SH-SY5Y (cell line): ENCODE measurements at regions not wholly inside any gene's neighbourhood (a gene's known extent, or its start where the extent isn't known, plus 50 kb on each side); places are given as distances from the start of the nearest gene placed in this dataset.

ENCODE experiments used
- GATA2 ChIP-seq: IDR thresholded peaks from 2 replicates; pipeline ENCODE4 v1.6.1; 2011; ENCODE audit warnings: mild to moderate bottlenecking, low read depth, low read length
- GATA3 ChIP-seq: IDR thresholded peaks from 2 replicates; pipeline ENCODE4 v1.6.1; 2011; ENCODE audit warnings: low read depth, mild to moderate bottlenecking, low read length, moderate library complexity

GRCh38 chr10:43928425-43928968, 279.8 kb upstream of the ZNF32 start:
- no peak for TF ChIP-seq GATA3
- no peak for TF ChIP-seq GATA2

DNA sequence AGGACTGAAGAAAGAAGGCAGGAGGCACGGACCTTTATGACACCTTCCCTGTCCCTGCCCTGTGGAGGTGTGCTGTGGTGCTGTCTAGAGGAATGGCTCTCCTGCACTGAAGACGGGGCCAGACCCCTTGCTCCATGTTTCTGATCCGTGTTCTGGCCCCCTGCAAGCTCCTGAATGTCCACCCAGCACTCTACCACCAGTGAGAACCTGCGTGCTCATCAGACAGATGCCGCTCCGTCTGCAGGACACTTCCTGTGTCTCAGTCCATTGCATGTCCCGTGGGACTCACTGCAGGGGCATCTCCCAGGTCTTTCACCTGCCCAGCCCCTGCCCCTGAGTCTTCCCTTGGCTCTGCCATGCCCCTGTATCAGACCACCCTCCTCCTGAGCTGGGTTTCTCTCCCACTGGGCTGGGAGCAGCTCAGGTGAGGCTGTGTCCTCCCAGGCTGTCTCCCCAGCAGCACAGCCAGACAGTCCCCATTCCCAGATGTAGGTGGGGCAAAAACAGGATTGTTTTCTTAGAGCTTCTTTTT, 278.3 kb upstream of the ZNF32 start:
- TF ChIP-seq GATA2 (no peak), GATA3 (no peak)

DNA sequence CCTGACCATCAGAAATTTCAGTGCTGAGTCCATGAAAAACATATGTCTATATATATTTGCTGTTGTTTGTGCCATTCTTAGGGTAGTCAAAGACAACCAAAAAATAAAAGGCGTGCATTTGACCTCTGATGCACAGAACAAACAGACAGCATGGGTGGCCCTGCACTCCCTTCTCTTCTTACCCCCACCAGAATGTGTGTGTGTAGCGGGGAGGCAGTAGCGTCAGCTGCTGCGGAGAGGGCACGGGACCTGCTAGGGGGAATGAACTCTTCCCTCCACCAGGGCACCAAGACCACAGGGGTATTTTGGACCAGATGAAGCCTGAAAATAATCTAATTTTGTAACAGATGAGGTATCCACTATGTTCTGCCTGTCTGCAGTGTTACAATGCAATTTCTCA, 277.7 kb upstream of the ZNF32 start:
- TF ChIP-seq GATA2 = no peak
- TF ChIP-seq GATA3 = no peak

DNA sequence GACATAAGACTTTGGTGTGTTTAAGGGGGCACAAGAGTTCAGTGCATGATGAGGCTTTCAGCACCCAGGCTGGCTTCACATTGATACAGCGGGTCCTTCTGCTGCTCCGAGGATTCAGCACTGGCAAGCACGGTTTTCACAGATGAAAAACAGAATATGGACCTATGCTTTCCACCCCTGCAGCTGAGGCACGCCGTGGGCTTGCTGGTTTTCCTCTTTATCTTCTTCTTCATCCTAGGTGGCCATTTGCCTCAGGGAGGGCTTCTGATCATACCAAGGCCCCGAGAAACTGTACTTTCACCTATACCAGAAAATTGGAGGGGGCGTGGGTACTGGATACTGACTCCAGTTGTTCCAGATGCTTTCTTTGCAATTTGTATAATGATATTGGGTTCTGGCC, 277.1 kb upstream of the ZNF32 start:
- TF ChIP-seq GATA3 (no peak), GATA2 (no peak)

DNA sequence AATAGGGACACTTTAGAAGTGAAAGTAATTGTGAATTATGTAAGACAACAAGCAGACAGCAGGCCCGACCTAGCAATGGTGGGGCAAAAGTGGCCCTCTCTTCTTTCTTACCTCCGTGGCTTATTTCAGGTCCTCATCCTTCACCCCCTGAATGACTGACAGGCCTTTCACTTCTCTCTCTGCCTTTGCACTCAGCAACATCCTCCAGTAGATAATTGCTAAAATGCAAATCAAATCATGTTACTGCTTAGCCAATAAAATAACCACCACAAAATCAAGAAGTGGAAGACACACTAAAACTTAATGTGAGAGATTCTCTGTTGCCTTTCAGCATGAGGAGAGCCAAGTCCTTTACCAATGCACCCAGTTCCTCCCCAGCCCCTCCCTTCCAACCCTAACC, 274.6 kb upstream of the ZNF32 start:
- TF ChIP-seq GATA2 (no peak), GATA3 (no peak)

DNA sequence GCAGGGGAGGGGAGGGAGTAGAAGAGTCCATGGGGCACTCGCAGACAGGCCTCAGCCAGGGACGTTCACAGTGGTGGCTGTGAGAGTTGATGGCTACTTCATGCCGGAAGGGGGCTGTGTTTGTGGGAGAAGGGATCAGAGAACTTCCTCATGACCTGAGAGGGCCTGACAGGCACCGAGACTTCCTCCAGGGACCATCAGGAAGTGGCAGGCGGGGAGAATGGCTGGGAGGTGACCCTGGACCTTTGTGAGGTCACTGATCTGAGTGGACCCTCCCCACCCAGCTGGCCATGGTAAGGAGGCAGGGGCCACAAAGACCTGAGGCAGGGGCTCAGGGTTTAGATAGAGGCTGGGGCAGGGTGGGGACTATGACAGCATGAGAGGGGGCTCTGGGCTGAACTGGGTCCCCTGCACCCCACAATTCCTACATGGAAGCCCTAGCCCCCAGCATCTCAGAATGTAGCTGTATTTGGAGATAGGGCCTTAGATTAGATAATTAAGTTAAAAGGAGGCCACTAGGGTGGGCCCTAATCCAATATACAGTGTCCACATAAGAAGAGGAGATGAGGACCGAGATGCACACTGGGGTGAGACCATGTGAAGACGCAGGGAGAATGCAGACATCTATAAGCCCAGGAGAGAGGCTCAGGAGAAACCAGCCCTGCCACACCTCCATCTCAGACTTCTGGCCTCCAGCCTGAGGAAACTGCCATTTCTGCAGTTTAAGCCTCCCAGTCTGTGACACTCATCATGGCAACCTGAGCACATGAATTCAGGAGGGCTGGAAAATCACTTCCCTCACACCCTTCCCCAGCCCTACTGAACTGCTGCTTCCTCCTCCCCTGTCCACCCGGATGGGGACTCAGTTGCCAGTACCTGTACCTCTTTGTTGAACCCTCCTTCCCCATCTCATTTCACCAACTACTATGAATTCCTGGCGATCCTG, 273.9 kb upstream of the ZNF32 start:
- no peak for TF ChIP-seq GATA3

- TF ChIP-seq GATA2 = no peak
- no peak for TF ChIP-seq GATA3
Measured at GRCh38 chr10:43921881-43922280, 273.2 kb upstream of the ZNF32 start.

DNA sequence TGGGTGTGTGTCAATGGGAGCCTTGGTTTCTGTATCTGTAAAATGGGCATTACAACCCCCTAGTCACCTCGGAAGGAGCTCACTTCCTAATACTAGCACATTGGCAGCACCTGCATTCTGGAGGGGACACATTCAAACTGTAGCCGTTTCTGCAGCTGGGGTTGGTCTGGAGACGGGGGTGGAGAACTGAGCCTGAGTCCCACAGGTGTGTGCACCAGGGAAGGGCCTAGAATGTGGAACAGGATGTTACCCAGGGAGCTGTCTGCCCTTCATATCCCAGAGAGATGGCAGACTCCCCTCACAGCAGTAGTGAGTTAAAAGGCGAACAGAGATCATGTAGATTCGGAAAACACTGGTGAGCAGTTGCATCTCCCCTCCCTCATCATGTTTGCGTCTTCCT, 272.8 kb upstream of the ZNF32 start:
- TF ChIP-seq GATA3 = no peak
- no peak for TF ChIP-seq GATA2

DNA sequence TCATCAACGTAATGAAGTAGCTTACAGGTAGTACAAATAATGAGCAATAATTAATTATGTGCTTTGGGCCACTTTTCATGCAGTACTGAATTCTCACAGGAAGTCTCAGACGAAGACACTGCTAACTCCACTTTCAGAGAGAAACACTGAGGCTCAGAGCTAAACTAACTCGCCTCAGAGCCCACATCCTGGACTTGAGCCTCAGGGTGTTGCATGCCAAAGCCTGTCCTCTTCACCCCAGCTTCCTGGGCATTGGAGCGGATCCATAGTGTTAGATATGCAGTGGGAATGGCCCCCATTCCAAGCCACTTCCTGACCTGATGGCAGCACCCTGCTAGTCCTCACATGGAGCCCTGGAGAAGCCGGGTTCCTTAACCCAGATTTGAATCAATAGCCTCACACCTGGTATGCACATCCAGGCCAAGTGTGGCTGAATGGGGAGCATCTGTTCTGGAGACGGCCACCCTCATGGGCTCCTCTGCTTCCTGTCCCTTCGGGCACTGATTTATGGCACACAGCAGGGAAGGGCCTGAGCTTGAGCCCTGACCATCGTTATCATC, 265.1 kb upstream of the ZNF32 start:
- TF ChIP-seq GATA3 = no peak
- TF ChIP-seq GATA2 = no peak

DNA sequence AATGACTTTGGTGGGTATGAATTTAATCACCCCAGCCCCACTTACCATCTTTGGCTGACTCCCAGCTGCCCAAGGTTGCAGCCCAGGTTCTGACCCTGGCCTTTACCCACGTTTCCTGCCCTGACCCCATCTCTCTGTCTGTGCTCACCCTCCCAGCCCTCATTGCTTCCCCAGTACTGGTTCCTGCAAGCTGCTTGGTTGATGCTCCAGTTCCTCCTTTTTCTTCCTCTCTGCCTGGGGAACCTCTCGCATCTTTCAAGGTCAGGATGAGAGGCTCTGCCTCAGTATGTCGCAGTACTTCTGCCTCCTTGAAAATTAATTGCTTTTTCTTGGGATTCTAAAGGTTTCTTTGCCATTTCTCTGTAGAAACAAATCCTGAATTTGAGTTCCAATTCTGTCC, 263.8 kb upstream of the ZNF32 start:
- TF ChIP-seq GATA3 (no peak), GATA2 (no peak)

- no peak for TF ChIP-seq GATA3
- no peak for TF ChIP-seq GATA2
Measured at GRCh38 chr10:43906490-43906889, 257.8 kb upstream of the ZNF32 start.

GRCh38 chr10:43905512-43906236, 257.0 kb upstream of the ZNF32 start:
- peak; percentile 74 for TF ChIP-seq GATA3
- peak; percentile 81 for TF ChIP-seq GATA2

GRCh38 chr10:43904844-43905243, 256.2 kb upstream of the ZNF32 start:
- TF ChIP-seq GATA2 = no peak
- no peak for TF ChIP-seq GATA3

DNA sequence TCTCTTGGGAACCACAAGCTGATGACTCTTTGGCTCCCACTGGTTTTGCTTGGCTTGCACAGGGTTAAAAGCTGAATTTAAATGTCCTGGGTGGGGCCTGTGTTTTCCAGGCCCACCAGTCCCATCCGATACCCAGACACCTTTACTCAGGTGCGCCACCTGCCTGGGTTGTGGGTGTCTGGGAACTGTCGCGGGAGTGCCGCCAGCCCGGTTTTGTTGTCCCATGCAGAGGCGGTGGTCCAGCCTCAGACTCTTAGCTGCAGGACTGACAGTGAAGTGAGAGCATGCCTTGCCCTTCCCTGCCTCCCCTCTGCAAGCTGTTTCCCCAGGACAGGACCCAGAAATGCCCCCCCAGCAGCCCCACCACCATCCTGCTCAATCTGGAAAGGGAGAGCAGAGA, 255.6 kb upstream of the ZNF32 start:
- TF ChIP-seq GATA2 (no peak), GATA3 (no peak)
